ENCODE measurements at regions not wholly inside any gene's neighbourhood (a gene's known extent, or its start where the extent isn't known, plus 50 kb on each side); places are given as distances from the start of the nearest gene placed in this dataset.
"Not testable (repeated sequence)": the region's sequence is repeated elsewhere in the genome, so short reads cannot be mapped to it uniquely, and the experiment has no call there.

- no peak for DNase-seq (ENCODE audit: low read depth)
Observed at GRCh38 chr1:90864681-90865080, 147.6 kb upstream of the BARHL2 start.

DNA sequence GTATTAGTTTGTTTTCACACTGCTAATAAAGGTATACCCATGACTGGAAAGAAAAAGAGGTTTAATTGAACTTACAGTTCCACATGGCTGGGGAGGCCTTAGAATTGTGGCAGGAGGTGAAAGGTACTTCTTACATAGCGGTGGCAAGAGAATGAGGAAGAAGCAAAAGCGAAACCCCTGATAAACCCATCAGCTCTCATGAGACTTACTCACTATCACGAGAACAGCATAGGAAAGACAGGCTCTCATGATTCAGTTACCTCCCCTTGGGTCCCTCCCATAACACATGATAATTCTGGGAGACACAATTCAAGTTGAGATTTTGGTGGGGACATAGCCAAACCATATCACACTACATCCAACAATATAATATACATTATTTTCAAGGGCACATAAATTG, 145.7 kb upstream of the BARHL2 start:
- peak; percentile 50 for DNase-seq (ENCODE audit: low read depth)

DNA sequence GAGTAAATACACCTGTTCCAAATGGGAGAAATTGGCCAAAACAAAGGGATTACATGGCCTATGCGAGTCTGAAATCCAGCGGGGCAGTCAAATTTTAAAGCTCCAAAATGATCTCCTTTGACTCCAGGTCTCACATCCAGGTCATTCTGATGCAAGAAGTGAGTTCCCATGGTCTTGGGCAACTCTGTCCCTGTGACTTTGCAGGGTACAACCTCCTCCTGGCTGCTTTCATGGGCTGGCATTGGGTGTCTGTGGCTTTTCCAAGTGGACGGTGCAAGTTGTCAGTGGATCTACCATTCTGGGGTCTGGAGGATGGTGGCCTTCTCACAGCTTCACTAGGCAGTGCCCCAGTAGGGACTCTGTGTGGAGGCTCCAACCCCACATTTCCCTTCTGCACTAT, 144.3 kb upstream of the BARHL2 start:
- not testable (repeated sequence) for DNase-seq (ENCODE audit: low read depth)

- DNase-seq (ENCODE audit: low read depth) = no peak
Observed at GRCh38 chr1:90856463-90857007, 139.4 kb upstream of the BARHL2 start.

DNA sequence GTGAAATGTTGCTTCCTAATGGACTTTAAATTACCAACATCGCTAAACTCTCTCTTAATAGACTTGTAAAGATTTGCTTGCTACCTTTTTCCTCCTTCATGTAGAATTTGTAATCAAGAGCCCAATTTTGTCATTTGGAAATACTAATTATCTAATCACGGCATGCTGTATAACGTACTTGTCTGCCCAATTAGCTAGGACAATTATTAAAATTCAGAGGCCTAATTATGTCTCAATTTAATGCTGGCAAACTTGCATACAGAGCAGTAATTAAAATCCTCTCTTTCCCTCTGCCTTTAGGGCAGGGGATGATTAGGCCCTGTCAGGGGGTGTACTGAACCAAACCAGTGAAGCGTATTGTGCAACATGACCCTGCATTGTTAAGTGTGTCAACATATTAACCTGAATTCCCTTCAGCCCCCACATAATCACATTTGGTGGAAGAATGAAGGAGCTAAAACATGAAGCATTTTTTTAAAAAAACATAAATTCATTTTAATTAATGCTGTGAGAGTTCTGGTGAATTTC, 137.4 kb upstream of the BARHL2 start:
- no peak for DNase-seq (ENCODE audit: low read depth)

DNA sequence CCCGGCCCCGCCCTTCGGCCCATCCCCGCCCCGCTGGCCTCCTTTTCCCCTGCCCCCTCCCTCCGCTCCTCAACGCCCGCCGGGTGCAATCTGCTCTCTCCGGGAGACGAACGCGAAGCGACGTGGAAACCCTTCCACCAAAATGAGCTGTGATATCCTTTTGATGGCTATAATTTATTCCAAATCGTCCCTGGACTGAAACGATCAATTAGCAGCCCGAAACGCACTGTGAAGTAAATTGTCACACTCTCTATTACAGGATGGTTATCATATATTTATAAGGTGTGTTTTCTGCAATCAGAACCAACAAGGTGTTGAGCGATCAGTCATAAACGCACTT, 134.6 kb upstream of the BARHL2 start:
- no peak for DNase-seq (ENCODE audit: low read depth)

DNA sequence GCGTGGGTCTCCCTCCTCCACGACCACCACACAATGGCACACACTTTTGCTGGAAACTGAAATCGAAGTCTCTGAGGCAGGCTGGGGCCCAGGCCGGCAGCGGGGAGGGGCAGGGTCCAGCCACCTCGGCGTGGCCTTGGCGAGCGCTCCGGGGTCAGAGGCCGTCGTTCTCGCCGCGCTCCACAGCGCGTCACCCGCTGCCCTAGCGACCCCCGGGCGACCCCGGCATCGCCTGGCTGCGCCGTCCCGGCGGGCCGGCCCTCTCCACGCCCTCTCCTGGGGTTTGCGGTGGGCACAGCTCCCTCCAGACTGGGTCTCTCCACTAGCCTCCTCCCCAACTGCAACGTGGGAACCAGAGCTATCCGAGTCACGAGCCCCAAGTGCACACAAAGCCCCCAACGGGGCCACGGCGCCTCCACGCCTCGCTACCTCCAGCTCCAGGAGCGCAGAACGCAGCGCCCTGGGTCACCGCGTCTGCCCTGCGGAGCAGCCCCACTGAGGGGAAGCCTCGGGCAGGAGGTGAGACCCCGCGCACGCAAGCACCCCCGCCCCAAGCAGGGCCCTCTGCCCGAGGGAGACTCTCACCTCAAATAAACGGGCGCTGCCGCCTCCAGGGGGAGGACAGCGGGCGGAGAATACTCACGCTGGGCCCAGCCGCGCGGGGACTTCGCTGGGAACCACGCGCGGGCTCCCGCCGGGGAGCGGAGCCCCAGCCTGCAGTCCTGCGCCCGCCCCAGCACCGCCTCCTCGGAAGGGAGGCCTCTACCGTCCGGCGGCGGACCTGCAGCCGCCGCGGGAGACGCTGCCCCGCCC, 134.0 kb upstream of the BARHL2 start:
- DNase-seq (ENCODE audit: low read depth) = peak; percentile 92

DNA sequence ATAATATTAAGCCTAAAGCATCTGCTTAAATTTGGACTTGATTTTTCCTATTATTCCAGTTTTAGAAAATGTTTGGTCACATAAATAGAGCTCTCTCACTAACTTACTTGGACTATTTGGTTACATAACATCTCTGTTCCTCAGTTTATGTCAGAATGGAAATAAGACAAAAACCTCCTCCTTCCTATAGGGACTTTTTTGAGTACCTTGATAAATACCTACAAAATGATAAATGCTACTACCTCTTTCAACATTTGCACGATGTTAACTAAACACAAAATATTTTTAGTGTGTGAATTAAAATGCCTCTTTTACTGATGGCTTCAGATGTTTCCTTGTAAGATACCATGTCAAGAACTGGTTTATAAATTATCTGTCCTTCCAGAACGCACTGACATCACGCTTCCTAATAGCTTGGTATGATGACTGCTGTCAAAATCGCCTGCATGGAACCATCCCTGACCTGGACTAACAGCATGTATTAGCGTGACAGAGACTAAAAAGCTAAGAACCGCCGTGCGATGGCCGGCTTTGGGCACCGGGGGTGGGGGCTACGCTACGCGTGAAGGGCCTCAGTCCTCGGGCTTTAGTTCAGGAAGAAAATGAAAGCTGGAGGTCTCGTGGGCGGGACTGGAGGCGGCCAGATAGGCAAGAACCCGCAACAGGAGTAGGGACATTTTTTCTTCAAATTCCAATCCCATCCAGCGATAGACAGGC, 133.2 kb upstream of the BARHL2 start:
- peak; percentile 63 for DNase-seq (ENCODE audit: low read depth)

GRCh38 chr1:90841473-90841872, 124.4 kb upstream of the BARHL2 start:
- DNase-seq (ENCODE audit: low read depth) = no peak

GRCh38 chr1:90840352-90840751, 123.2 kb upstream of the BARHL2 start:
- no peak for DNase-seq (ENCODE audit: low read depth)

- DNase-seq (ENCODE audit: low read depth) = no peak
Observed at GRCh38 chr1:90839323-90839722, 122.2 kb upstream of the BARHL2 start.

- no peak for DNase-seq (ENCODE audit: low read depth)
Observed at GRCh38 chr1:90838720-90839119, 121.6 kb upstream of the BARHL2 start.

DNA sequence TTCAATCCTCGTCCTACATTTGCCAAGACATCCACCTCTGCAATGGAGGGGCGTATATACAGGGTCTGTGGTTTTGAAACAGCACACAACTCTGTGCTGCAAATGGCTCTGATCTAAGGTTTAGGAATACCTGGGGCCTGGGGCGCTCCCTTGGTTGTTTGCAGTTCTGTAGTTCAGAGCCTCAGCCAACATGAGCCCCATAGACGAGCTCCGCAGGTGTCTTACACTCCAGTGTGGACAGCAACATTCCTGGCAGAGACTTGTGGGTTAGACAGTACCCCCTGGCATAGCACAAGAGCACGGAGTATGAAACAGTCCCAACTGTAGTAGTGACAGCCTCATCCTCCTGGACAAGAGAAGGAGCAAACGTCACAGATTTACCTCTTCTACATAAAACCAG, 120.3 kb upstream of the BARHL2 start:
- no peak for DNase-seq (ENCODE audit: low read depth)

GRCh38 chr1:90836345-90836679, 119.2 kb upstream of the BARHL2 start:
- no peak for DNase-seq (ENCODE audit: low read depth)

- no peak for DNase-seq (ENCODE audit: low read depth)
Observed at GRCh38 chr1:90835661-90836344, 118.7 kb upstream of the BARHL2 start.

DNA sequence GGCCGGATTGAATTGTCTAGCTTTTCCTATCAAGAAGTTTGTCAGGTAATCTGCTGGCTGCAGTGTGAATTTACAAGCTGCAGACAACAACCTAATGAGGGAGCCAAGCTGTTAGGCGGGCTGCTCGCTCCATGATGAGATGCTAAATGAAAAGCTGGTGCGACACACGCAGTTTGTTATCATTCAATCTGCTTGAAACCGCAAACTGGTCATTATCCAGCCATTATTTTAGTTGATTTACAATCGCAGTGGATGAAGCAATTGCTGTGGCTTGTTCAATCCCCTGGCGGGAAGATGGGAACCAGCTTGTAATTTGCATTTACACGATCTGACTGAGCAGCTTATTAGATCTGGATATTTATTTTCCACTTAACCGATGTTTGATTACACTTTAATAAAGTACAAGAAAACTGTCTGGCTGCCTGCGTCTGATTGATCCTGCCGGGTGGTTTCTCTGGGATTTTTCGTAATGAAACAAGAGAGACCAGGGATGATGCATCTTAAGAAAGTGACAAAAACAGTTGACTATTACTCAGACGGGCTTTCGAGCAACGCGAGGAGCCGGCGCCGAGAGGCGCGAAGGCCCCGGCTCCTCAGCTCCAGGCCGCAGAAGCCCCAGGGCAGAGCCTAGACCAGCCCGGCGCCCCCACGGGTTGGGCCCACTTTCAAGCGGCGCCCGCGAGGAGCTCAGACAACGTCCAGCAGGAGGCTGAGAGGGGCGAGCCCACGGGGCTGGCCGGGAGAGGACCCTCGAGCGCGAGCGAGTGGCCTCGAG, 118.0 kb upstream of the BARHL2 start:
- no peak for DNase-seq (ENCODE audit: low read depth)

GRCh38 chr1:90834354-90834885, 117.3 kb upstream of the BARHL2 start:
- DNase-seq (ENCODE audit: low read depth) = no peak

GRCh38 chr1:90833466-90834110, 116.5 kb upstream of the BARHL2 start:
- DNase-seq (ENCODE audit: low read depth) = no peak

- peak; percentile 36 for DNase-seq (ENCODE audit: low read depth)
Observed at GRCh38 chr1:90831910-90832309, 114.8 kb upstream of the BARHL2 start.

- DNase-seq (ENCODE audit: low read depth) = no peak
Observed at GRCh38 chr1:90826834-90827233, 109.7 kb upstream of the BARHL2 start.

DNA sequence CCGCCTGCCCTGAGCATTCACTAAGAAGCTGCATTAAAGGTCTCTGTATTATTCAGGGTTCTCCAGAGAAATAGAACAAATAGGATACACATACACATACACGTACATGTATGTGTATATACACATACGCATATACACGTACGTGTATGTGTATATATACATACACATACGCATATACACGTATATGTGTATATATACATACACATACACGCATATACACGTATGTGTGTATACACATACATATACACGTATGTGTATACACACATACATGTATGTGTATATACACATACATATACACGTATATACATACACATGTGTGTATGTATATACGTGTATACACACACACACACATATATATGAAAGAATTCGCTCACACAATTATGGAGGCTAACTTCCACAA, 108.9 kb upstream of the BARHL2 start:
- DNase-seq (ENCODE audit: low read depth) = no peak
